ENCODE measurements at regions not wholly inside any gene's neighbourhood (a gene's known extent, or its start where the extent isn't known, plus 50 kb on each side); places are given as distances from the start of the nearest gene placed in this dataset.

DNA sequence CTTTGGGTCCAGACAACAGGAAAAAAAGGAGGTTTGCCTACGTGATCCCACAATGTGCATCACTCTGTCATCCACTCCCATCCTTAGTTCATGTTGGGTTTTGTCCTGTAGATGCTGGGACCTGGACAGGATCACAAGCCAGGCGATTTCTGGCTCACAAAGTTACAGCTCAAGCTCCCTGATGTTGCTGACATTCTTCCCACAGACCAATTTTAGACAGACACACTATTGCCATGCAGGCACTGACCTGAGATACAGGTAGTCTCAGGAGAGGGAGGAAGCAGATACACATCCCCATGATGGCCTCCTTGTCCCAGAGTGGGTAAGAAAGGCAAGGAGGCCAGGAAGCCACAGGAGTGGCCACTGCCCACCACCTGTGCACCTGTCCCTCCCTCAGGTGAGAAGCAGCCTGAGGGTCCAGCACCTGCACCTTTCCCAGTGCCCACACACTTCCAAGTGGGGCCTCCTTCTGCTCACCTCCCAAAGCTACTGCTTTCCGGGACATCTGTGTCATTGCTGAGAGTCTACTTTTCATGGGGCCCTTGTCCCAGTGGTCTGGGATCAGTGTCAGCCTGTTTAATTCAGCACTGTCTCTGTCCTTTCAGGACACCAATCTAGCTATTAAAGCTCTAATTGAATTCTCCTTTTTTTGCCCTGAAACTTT, 52.0 kb upstream of the TOP3B start:
- no peak for DNase-seq

DNA sequence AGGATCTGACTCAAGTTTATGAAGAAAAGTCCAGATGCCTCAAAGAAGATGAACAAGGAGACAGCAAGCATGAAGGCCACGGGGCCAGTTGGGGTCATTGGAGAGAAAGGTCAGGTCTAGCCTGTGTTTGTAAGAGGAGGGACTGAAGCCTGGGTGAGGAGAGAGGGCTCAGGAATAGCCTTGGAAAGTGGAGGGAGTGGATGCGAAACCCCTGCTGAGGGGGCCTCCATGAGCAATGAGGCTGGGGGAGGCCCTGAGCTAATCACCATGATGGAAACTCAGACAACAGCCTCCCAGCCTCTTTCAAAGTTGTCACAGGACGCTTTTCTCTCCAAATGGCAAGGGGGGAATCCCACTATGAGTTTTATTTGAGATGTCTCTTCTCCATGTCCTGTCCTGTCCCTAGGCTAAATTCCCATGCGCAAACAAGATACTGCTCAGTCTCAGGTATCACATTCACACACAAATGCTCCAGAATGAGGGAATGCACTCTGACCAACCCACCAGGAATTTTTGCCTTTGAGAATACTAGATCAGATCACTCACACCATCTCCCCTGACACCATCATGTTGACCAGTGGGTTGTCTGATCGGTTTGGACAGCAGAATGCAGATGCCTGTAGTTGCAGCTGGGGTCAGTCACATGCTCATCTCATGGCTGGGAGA, 51.3 kb upstream of the TOP3B start:
- DNase-seq = no peak

DNA sequence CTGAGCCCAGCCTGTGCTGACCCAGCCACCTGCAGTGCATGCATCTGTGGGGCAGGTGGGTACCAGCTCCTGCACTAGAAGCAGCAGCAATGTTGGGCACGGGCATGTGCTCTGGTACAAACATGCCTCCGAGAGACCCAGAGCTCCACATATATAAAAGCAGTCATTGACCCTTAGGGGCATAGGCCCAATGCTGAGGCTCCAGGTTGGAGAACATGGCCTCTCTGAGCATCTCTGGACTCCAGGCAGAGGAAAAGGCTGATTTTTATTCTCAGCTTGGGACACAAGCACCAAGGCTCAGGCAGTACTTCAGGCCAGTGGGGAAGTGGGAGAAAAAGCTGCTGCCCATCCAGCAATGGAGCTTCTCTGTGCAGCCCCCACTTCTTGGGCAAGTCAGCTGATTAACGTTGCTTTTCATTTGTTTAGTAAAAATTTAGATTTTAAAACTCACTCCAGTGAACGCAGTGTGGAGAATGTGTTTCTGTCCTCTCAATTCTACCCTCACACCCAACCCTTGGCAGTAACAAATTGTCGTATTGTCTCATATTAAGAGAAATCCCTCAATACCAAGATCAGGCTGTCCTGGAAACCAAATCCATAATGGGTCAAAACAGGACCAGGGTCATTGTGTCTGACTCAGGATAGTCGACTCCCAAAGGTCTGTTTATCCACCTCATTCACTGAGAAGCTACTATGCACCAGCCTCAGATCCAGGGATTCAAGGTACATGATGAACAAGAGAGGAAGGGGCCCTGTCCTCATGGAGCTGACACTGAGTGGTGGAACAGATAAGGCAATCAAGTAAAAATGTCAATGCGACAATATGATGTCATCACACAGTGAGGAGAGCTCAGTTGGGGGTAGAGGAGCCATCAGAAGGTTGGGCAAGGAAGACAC, 50.6 kb upstream of the TOP3B start:
- DNase-seq = no peak

DNA sequence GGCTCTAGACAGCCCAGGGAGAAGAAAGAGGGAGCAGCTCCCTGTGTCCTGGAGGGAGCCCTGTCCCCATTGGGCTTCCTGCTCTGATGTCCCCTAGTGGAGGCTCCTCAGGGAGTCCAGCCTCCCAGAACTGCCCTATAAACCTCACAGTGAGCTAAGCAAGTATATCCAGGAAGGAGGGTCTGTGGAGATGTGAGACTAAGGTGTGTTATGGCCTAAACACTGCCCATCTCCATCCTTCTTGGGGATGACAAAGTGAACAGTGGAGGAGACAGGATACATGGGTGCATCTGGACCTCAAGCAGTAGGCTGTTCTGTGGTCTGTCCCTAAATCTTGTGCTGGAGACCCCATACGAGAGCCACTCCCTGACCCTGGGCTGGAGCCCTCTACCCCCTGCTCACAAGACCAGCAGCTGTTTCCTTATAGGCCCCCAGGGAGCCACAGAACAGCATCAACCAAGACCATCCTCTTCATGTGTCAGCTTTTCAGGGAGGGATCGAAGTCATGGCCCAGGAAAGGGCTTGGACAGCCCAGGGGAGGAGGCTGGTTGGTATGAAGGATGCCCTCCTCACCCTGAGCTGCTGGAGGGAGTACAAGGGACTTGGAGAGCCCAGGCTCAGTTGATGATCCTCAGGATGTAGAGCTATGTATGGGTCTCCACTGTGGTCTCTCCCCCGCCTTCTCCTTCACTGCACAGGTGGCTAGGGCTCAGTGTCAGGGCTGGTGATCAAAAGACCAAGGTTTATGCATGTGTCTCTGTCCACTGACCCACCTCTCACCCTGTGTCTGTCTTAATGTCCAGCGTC, 49.7 kb upstream of the TOP3B start:
- no peak for DNase-seq
